OCI-LY7 (cell line): ENCODE measurements at regions not wholly inside any gene's neighbourhood (a gene's known extent, or its start where the extent isn't known, plus 50 kb on each side); places are given as distances from the start of the nearest gene placed in this dataset.

Source experiments
- BruUV-seq: library from RNA; stranded (reverse); fragments of 400-500 nt; replicated peaks from 2 replicates; lab custom pipeline; 2021; lab: Mats Ljungman, UMichigan
- CTCF ChIA-PET: fragments of 300-600 bp; sonication (Branson Sonifier 250); formaldehyde crosslinking; loops from one replicate; lab custom pipeline; 2022; ENCODE audit warnings: antibody characterized with exemption; ENCODE audit not compliant: unreplicated experiment; lab: Charles Lee
- POLR2A ChIA-PET: fragments of 300-600 bp; sonication (Branson Sonifier 250); formaldehyde crosslinking; loops from one replicate; lab custom pipeline; 2022; ENCODE audit warnings: antibody characterized with exemption; lab: Charles Lee
- DNase-seq: peaks from one replicate; pipeline ENCODE4 v3.0.0-alpha.2; 2015; ENCODE audit warnings: low spot score
- H2AFZ ChIP-seq: fragments of 200-600 bp; sonication (generic), shearing (Covaris generic); 2 replicates; pipeline ENCODE4 v1.6.1; 2014; ENCODE audit warnings: mild to moderate bottlenecking, antibody characterized with exemption, low read length, moderate library complexity
- H3K27ac ChIP-seq: fragments of 200-600 bp; sonication (generic); 2 replicates; pipeline ENCODE4 v1.5.1; 2014; ENCODE audit warnings: mixed run types, low read depth, mild to moderate bottlenecking, moderate library complexity, low read length, inconsistent platforms; ENCODE audit not compliant: poor library complexity, severe bottlenecking
- H3K36me3 ChIP-seq: fragments of 200-600 bp; sonication (generic); 2 replicates; pipeline ENCODE4 v1.6.1; 2014; ENCODE audit warnings: mild to moderate bottlenecking, antibody characterized with exemption, low read length, moderate library complexity, mixed read lengths; ENCODE audit not compliant: insufficient read depth
- H3K4me1 ChIP-seq: fragments of 200-600 bp; sonication (generic); 2 replicates; pipeline ENCODE4 v1.5.1; 2014; ENCODE audit warnings: mild to moderate bottlenecking, low read length; ENCODE audit not compliant: insufficient read depth, poor library complexity, severe bottlenecking
- H3K4me2 ChIP-seq: fragments of 200-600 bp; sonication (generic); 2 replicates; pipeline ENCODE4 v1.6.1; 2014; ENCODE audit warnings: mild to moderate bottlenecking, low read length
- H3K4me3 ChIP-seq: fragments of 200-600 bp; sonication (generic); 2 replicates; pipeline ENCODE4 v1.5.1; 2014; ENCODE audit warnings: mild to moderate bottlenecking, low read depth, low read length; ENCODE audit not compliant: poor library complexity, severe bottlenecking
- H3K79me2 ChIP-seq: fragments of 200-600 bp; sonication (generic); 2 replicates; pipeline ENCODE4 v1.6.1; 2016; ENCODE audit warnings: low read depth, mild to moderate bottlenecking, low read length, moderate library complexity, mixed read lengths; ENCODE audit not compliant: insufficient read depth
- H3K9me2 ChIP-seq: fragments of 200-600 bp; sonication (generic); 2 replicates; pipeline ENCODE4 v1.6.1; 2016; ENCODE audit warnings: mild to moderate bottlenecking, low read length, mixed read lengths; ENCODE audit not compliant: insufficient read depth
- H3K9me3 ChIP-seq: fragments of 200-600 bp; sonication (generic); 2 replicates; pipeline ENCODE4 v1.6.1; 2014; ENCODE audit warnings: mild to moderate bottlenecking, mixed run types, low read length, mixed read lengths
- H4K20me1 ChIP-seq: fragments of 200-600 bp; sonication (generic); 2 replicates; pipeline ENCODE4 v1.6.1; 2014; ENCODE audit warnings: mild to moderate bottlenecking, antibody characterized with exemption, low read length, moderate library complexity, mixed read lengths; ENCODE audit not compliant: insufficient read depth
- CTCF ChIP-seq: fragments of 200-600 bp; sonication (generic); conservative IDR thresholded peaks from 2 replicates; pipeline ENCODE4 v1.5.1; 2014; ENCODE audit warnings: mild to moderate bottlenecking, antibody characterized with exemption, low read length, moderate library complexity, mixed read lengths
- EZH2phosphoT487 ChIP-seq: fragments of 200-600 bp; sonication (generic); IDR thresholded peaks from 2 replicates; pipeline ENCODE4 v1.6.1; 2018; ENCODE audit warnings: low read depth, borderline replicate concordance, mild to moderate bottlenecking, mixed run types, antibody characterized with exemption, low read length, moderate library complexity, mixed read lengths
- intact Hi-C: fragments of 100-400 bp; cut with micrococcal nuclease; formaldehyde crosslinking; loops from one replicate; pipeline ENCODE4 v1.10.0; 2022; ENCODE audit not compliant: unreplicated experiment

- no peaks in the 10 kb centered on the region for H3K9me2 ChIP-seq
- no peak for DNase-seq
- H3K36me3 ChIP-seq, result no peaks in the 10 kb centered on the region
- H3K27ac ChIP-seq, result no peak overlapping the region
- no peak overlapping the region for H3K4me2 ChIP-seq
- no peak for TF ChIP-seq CTCF
- TF ChIP-seq EZH2phosphoT487, result no peak
- no peaks in the 10 kb centered on the region for H3K79me2 ChIP-seq
- H3K4me1 ChIP-seq, result no peaks in the 10 kb centered on the region
- CTCF ChIA-PET, result no interaction called here
- H3K4me3 ChIP-seq, result no peak overlapping the region
- H3K9me3 ChIP-seq, result no peaks in the 10 kb centered on the region
- H2AFZ ChIP-seq, result no peak overlapping the region
- H4K20me1 ChIP-seq, result no peaks in the 10 kb centered on the region
- BruUV-seq, result no TSS peak
- intact Hi-C loops, result no loop called here
- POLR2A ChIA-PET, result interaction anchor here (0.6 to 0.8 kb wide), 2 partner anchors 19 to 652 kb away, joined by 3 to 4 read pairs; no protein-coding TSS in a partner anchor
Measured at GRCh38 chr4:27304751-27305150, 444.1 kb downstream of the STIM2 start.

- no peaks in the 10 kb centered on the region for H3K36me3 ChIP-seq
- no peak overlapping the region for H2AFZ ChIP-seq
- no peaks in the 10 kb centered on the region for H3K9me2 ChIP-seq
- CTCF ChIA-PET, result no interaction called here
- BruUV-seq, result no TSS peak
- H3K27ac ChIP-seq, result no peak overlapping the region
- no peak overlapping the region for H3K4me2 ChIP-seq
- no peaks in the 10 kb centered on the region for H4K20me1 ChIP-seq
- POLR2A ChIA-PET, result interaction anchor here (0.6 kb wide), 1 partner anchor 652 kb away, joined by 4 read pairs; no protein-coding TSS in a partner anchor
- DNase-seq, result no peak
- H3K9me3 ChIP-seq, result no peaks in the 10 kb centered on the region
- H3K4me3 ChIP-seq, result no peak overlapping the region
- H3K79me2 ChIP-seq, result no peaks in the 10 kb centered on the region
- no peaks in the 10 kb centered on the region for H3K4me1 ChIP-seq
- intact Hi-C loops, result no loop called here
- TF ChIP-seq CTCF, result no peak
Measured at GRCh38 chr4:27305246-27305645, 444.6 kb downstream of the STIM2 start.

DNA sequence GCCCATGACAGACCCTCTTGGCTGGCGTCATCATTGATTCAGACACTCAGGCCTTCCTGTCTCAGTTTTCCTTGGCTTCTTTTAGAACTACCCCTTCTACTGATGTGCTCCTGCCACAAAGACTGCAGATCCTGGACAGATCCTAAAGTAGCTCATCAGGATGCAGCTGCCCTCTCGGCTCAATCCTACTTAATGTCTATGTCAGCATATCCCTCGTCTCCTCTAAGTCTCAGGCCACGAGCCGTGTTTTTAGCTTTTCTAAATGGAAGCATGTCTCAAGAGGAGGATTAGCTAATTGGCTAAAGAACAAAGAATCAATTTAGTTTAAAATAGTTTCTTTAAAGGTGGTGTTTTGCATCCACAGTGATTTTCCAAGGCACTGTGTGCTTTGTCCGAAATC lies 447.7 kb downstream of the STIM2 start:
- H4K20me1 ChIP-seq, result no peaks in the 10 kb centered on the region
- H3K4me1 ChIP-seq, result no peaks in the 10 kb centered on the region
- intact Hi-C loops, result no loop called here
- POLR2A ChIA-PET, result no interaction called here
- no peak overlapping the region for H2AFZ ChIP-seq
- no peaks in the 10 kb centered on the region for H3K9me3 ChIP-seq
- H3K4me2 ChIP-seq, result no peak overlapping the region
- CTCF ChIA-PET, result no interaction called here
- H3K4me3 ChIP-seq, result no peak overlapping the region
- no peaks in the 10 kb centered on the region for H3K9me2 ChIP-seq
- H3K79me2 ChIP-seq, result no peaks in the 10 kb centered on the region
- no peaks in the 10 kb centered on the region for H3K36me3 ChIP-seq
- TF ChIP-seq EZH2phosphoT487 (no peak), CTCF (no peak)
- H3K27ac ChIP-seq, result no peak overlapping the region
- BruUV-seq, result no TSS peak
- DNase-seq, result no peak
